Activated CD8-positive, alpha-beta T cell treated with anti-CD3 and anti-CD28 coated beads for 36 hours (primary cell): ENCODE measurements at regions not wholly inside any gene's neighbourhood (a gene's known extent, or its start where the extent isn't known, plus 50 kb on each side); places are given as distances from the start of the nearest gene placed in this dataset.

Experiments used
- ATAC-seq: fragments of 200-7000 bp; cut with Tn5 transposase; one replicate; pipeline ENCODE4 v1.10.0; 2021; ENCODE audit warnings: mild to moderate bottlenecking, moderate library complexity
- CTCF ChIA-PET: fragments of 350-600 bp; sonication (Branson Sonifier 250); formaldehyde crosslinking; loops from one replicate; lab custom pipeline; 2021; ENCODE audit warnings: antibody characterized with exemption; lab: Charles Lee
- POLR2A ChIA-PET: fragments of 350-600 bp; sonication (Branson Sonifier 250); formaldehyde crosslinking; loops from one replicate; lab custom pipeline; 2021; ENCODE audit warnings: antibody characterized with exemption; lab: Charles Lee
- DNase-seq: peaks from one replicate; pipeline ENCODE4 v3.0.0-alpha.2; 2020
- H3K27ac Mint-ChIP-seq: one replicate; pipeline ENCODE4 v1.8.0; 2021; ENCODE audit warnings: mild to moderate bottlenecking, mixed read lengths
- H3K27me3 Mint-ChIP-seq: one replicate; pipeline ENCODE4 v1.8.0; 2021; ENCODE audit warnings: mixed read lengths
- H3K36me3 Mint-ChIP-seq: one replicate; pipeline ENCODE4 v1.8.0; 2021; ENCODE audit warnings: low read depth, mixed read lengths
- H3K4me1 Mint-ChIP-seq: one replicate; pipeline ENCODE4 v1.8.0; 2021; ENCODE audit warnings: low read depth, mixed read lengths
- H3K4me3 Mint-ChIP-seq: one replicate; pipeline ENCODE4 v1.8.0; 2021; ENCODE audit warnings: mild to moderate bottlenecking, moderate library complexity, mixed read lengths
- H3K9me3 Mint-ChIP-seq: one replicate; pipeline ENCODE4 v1.8.0; 2021; ENCODE audit warnings: mixed read lengths
- intact Hi-C: fragments of 100-400 bp; cut with micrococcal nuclease; formaldehyde crosslinking; loops from one replicate; pipeline ENCODE4 v1.10.0; 2022
- TF ChIP-seq, protein P1 (sequence below): fragments of 200-600 bp; IDR thresholded peaks from one replicate; pipeline ENCODE4 v1.8.0; 2022; ENCODE audit warnings: antibody characterized with exemption, mild to moderate bottlenecking

- H3K9me3 Mint-ChIP-seq, result peaks cover 2% of the 10 kb centered on the region
- H3K4me1 Mint-ChIP-seq, result no peaks in the 10 kb centered on the region
- H3K27me3 Mint-ChIP-seq, result no peaks in the 10 kb centered on the region
- intact Hi-C loops, result no loop called here
- no peak overlapping the region for H3K27ac Mint-ChIP-seq
- H3K36me3 Mint-ChIP-seq, result no peaks in the 10 kb centered on the region
- no peak for ATAC-seq
- POLR2A ChIA-PET, result no interaction called here
- DNase-seq, result no peak
- H3K4me3 Mint-ChIP-seq, result no peak overlapping the region
- CTCF ChIA-PET, result interaction anchor here (0.5 kb wide), 1 partner anchor 22 kb away, joined by 3 read pairs; no protein-coding TSS in a partner anchor
- TF ChIP-seq, protein P1, sequence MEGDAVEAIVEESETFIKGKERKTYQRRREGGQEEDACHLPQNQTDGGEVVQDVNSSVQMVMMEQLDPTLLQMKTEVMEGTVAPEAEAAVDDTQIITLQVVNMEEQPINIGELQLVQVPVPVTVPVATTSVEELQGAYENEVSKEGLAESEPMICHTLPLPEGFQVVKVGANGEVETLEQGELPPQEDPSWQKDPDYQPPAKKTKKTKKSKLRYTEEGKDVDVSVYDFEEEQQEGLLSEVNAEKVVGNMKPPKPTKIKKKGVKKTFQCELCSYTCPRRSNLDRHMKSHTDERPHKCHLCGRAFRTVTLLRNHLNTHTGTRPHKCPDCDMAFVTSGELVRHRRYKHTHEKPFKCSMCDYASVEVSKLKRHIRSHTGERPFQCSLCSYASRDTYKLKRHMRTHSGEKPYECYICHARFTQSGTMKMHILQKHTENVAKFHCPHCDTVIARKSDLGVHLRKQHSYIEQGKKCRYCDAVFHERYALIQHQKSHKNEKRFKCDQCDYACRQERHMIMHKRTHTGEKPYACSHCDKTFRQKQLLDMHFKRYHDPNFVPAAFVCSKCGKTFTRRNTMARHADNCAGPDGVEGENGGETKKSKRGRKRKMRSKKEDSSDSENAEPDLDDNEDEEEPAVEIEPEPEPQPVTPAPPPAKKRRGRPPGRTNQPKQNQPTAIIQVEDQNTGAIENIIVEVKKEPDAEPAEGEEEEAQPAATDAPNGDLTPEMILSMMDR, result no peak
Observed at GRCh38 chr4:189090174-189090814, 850.4 kb upstream of the FRG1 start.

- H3K9me3 Mint-ChIP-seq, result peaks cover 10% of the 10 kb centered on the region
- H3K27ac Mint-ChIP-seq, result no peak overlapping the region
- CTCF ChIA-PET, result no interaction called here
- H3K4me1 Mint-ChIP-seq, result no peaks in the 10 kb centered on the region
- no peak for DNase-seq
- TF ChIP-seq, protein P1, result no peak
- H3K4me3 Mint-ChIP-seq, result no peak overlapping the region
- intact Hi-C loops, result no loop called here
- H3K36me3 Mint-ChIP-seq, result no peaks in the 10 kb centered on the region
- ATAC-seq, result no peak
- H3K27me3 Mint-ChIP-seq, result no peaks in the 10 kb centered on the region
- POLR2A ChIA-PET, result no interaction called here
Observed at GRCh38 chr4:189092581-189092980, 848.1 kb upstream of the FRG1 start.

DNA sequence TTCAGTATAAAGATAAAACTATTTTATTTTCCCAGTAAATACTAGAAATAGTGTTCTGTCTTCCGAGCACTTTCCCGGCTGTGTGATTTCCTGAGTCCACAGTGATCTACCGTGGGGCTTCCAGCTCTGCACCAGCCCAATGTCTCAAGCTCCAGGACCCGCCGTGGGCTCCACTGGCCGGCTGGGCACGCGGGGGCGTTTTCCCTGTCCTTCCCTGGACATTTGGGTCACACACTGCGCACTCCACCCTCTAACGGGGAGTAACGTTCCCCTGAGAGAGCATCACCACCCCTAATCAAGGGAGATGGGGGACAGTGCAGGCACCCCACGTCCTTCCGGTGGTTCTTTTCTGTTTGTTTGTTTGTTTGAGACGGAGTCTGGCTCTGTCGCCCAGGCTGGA, 844.6 kb upstream of the FRG1 start:
- Mint-ChIP-seq H3K36me3 (no peaks in the 10 kb centered on the region), H3K9me3 (peaks cover 19% of the 10 kb centered on the region), H3K27ac (no peak overlapping the region), H3K4me1 (no peaks in the 10 kb centered on the region), H3K4me3 (no peak overlapping the region), H3K27me3 (no peaks in the 10 kb centered on the region)
- POLR2A ChIA-PET, result interaction anchor here (0.7 kb wide), 1 partner anchor 1907 kb away, joined by 4 read pairs; no protein-coding TSS in a partner anchor
- CTCF ChIA-PET, result no interaction called here
- DNase-seq (no peak), ATAC-seq (no peak)
- TF ChIP-seq, protein P1, result no peak
- intact Hi-C loops, result no loop called here

DNA sequence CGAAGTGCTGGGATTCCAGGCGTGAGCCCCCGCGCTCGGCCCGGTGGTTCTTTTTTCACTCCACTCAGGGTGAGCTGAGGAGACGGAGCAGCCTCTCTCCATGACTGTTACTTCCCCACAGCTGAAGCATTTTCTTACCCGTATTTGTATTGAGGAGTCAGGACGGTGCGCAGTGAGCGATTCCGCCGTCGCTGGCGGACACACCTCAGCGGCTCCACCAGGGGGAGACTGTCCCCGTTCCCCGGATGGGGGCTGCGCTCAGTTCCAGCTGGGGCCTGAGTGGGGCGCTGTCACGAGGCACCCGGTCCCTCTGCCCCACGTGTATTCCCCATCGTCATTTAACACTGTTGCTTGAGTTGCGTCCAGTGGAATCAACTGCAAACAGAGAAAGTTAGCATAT, 844.0 kb upstream of the FRG1 start:
- Mint-ChIP-seq H3K36me3 (no peaks in the 10 kb centered on the region), H3K27me3 (no peaks in the 10 kb centered on the region), H3K9me3 (peaks cover 19% of the 10 kb centered on the region), H3K4me3 (no peak overlapping the region), H3K27ac (no peak overlapping the region), H3K4me1 (no peaks in the 10 kb centered on the region)
- TF ChIP-seq, protein P1, result no peak
- ChIA-PET POLR2A (no interaction called here), CTCF (no interaction called here)
- intact Hi-C loops, result no loop called here
- no peak for DNase-seq
- no peak for ATAC-seq

DNA sequence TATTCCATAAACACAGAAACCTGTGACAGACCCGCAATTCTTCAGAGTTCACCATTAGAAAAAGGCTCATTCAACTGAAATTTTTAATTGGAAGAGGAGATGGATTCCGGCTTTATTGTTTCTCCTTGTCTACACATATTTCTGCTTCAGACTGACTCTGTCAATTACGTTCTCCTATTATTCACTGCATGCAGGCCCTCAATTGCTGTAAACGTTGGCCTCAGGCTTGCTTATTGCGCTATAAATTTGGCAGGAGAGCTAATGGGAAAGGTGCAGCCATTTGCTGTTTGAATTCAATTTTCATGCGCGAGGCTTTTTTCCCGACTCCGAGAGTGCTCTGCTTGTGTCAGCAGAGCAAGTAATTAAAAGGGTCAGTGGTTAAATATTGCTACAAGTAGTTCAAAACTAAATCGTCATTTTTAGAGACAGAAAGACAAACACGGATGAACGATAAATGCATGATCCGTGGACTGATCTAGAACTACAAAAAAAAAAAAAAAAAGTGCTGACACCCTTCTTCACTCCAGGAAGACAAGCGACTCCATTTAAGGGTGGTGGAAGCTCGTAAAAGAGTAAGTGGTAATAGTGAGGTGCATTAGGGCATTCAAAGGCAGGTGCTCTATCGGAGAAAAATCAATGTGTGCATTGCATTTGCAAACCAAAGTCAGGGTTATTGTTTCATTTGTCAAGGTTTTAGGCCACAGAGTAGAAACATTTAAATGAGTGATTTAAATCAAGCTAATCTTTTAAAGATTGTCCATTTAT, 841.6 kb upstream of the FRG1 start:
- H3K4me3 Mint-ChIP-seq, result no peak overlapping the region
- H3K4me1 Mint-ChIP-seq, result no peaks in the 10 kb centered on the region
- POLR2A ChIA-PET, result no interaction called here
- DNase-seq, result no peak
- CTCF ChIA-PET, result no interaction called here
- peaks cover 17% of the 10 kb centered on the region for H3K9me3 Mint-ChIP-seq
- no peaks in the 10 kb centered on the region for H3K27me3 Mint-ChIP-seq
- TF ChIP-seq, protein P1, result no peak
- no peak overlapping the region for H3K27ac Mint-ChIP-seq
- H3K36me3 Mint-ChIP-seq, result no peaks in the 10 kb centered on the region
- no peak for ATAC-seq
- intact Hi-C loops, result no loop called here
